ENCODE measurements at regions not wholly inside any gene's neighbourhood (a gene's known extent, or its start where the extent isn't known, plus 50 kb on each side); places are given as distances from the start of the nearest gene placed in this dataset.

DNA sequence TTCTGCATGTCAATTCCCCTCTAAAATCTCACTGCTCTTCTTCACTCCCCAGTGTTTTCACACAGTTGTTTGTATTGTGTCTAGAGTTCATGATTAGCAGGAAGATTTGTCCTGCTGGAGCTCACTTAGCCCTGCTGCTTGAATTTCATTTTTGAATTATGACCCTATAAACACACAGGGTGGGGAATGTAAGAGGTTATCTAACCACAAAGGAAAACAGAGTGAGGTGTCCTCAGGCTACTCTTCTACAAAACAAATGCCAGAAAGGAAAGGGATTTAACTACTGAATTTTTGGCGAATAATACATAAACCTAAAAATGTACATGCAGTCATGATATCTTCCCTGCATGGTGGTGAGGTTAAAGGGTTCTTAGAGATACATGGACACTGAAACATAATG lies 215.1 kb upstream of the CNTN4 start:
- Histone ChIP-seq H3K4me1 (ENCODE audit: control insufficient read depth, low read length) (no peaks in the 10 kb centered on the region), H3F3A (ENCODE audit: control insufficient read depth, insufficient read depth) (no peaks in the 10 kb centered on the region), H3K4me2 (ENCODE audit: low read length) (no peak overlapping the region), H4K20me1 (ENCODE audit: control insufficient read depth, insufficient read depth, low read depth, low read length) (no peaks in the 10 kb centered on the region), H3K4me3 (ENCODE audit: low read length) (no peak overlapping the region), H3K9me2 (replicated peaks; ENCODE audit: control insufficient read depth, low read length) (no peaks in the 10 kb centered on the region), H3K36me3 (ENCODE audit: control insufficient read depth, low read length) (no peaks in the 10 kb centered on the region), H3K79me2 (ENCODE audit: control insufficient read depth, low read length) (no peaks in the 10 kb centered on the region), H3K9me3 (ENCODE audit: control insufficient read depth, insufficient read depth, low read length) (no peaks in the 10 kb centered on the region), H3K27me3 (ENCODE audit: control insufficient read depth, low read length) (no peaks in the 10 kb centered on the region), H3K27ac (ENCODE audit: low read depth, low read length) (no peak overlapping the region)
- TF ChIP-seq, protein P1, sequence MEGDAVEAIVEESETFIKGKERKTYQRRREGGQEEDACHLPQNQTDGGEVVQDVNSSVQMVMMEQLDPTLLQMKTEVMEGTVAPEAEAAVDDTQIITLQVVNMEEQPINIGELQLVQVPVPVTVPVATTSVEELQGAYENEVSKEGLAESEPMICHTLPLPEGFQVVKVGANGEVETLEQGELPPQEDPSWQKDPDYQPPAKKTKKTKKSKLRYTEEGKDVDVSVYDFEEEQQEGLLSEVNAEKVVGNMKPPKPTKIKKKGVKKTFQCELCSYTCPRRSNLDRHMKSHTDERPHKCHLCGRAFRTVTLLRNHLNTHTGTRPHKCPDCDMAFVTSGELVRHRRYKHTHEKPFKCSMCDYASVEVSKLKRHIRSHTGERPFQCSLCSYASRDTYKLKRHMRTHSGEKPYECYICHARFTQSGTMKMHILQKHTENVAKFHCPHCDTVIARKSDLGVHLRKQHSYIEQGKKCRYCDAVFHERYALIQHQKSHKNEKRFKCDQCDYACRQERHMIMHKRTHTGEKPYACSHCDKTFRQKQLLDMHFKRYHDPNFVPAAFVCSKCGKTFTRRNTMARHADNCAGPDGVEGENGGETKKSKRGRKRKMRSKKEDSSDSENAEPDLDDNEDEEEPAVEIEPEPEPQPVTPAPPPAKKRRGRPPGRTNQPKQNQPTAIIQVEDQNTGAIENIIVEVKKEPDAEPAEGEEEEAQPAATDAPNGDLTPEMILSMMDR (IDR thresholded peaks at IDR 0.05; ENCODE audit: low read depth, low read length, poor library complexity, severe bottlenecking): no peak
- no peak for TF ChIP-seq EZH2phosphoT487 (IDR thresholded peaks at IDR 0.05; ENCODE audit: borderline replicate concordance, low read length)

DNA sequence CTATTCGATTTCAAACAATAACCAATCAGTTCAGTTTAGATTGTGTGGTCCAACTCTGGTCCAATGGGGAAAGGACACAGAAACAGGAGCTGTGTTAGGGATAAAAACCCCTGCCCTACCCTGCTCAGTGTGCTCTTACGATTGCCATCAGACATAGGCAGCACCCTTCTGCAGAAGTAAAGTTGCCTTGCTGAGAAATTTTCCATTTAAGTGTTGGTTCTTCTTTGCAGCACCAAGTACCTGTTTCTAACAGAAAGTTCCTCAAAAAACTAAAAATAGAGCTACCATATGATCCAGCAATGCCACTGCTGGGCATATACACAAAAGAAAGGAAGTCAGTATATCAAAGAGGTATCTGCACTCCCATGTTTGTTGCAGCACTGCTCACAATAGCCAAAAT lies 206.2 kb upstream of the CNTN4 start:
- H3K9me3 ChIP-seq (ENCODE audit: control insufficient read depth, insufficient read depth, low read length): peaks cover 5% of the 10 kb centered on the region; the same call in 1 of the 2 replicates
- H3K4me3 ChIP-seq (ENCODE audit: low read length): no peak overlapping the region
- TF ChIP-seq EZH2phosphoT487 (IDR thresholded peaks at IDR 0.05; ENCODE audit: borderline replicate concordance, low read length): no peak
- TF ChIP-seq, protein P1 (IDR thresholded peaks at IDR 0.05; ENCODE audit: low read depth, low read length, poor library complexity, severe bottlenecking): no peak
- no peaks in the 10 kb centered on the region for H3K4me1 ChIP-seq (ENCODE audit: control insufficient read depth, low read length)
- H3K36me3 ChIP-seq (ENCODE audit: control insufficient read depth, low read length): no peaks in the 10 kb centered on the region
- H4K20me1 ChIP-seq (ENCODE audit: control insufficient read depth, insufficient read depth, low read depth, low read length): no peaks in the 10 kb centered on the region
- H3K9me2 ChIP-seq (replicated peaks; ENCODE audit: control insufficient read depth, low read length): no peaks in the 10 kb centered on the region
- no peaks in the 10 kb centered on the region for H3K27me3 ChIP-seq (ENCODE audit: control insufficient read depth, low read length)
- H3K79me2 ChIP-seq (ENCODE audit: control insufficient read depth, low read length): no peaks in the 10 kb centered on the region
- no peak overlapping the region for H3K27ac ChIP-seq (ENCODE audit: low read depth, low read length)
- no peaks in the 10 kb centered on the region for H3F3A ChIP-seq (ENCODE audit: control insufficient read depth, insufficient read depth)
- H3K4me2 ChIP-seq (ENCODE audit: low read length): no peak overlapping the region

DNA sequence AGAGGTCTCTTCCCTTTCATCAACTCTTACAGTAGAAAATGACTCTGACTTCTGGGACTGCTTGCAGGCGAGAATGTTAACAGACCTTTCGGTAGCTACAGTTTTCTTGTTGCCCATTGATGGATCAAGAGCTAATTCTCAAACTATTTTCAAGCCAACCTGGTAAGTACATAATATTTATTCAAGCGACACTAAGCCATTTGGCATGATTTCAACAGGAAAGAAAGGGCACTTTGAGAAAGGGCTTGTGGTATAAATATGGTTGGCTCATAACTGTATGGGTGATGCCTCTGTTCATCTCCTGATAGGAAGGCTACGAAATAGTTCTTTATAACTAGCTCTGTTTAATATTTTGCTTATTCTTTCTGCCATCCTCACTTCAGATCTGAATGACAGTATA lies 196.2 kb upstream of the CNTN4 start:
- Histone ChIP-seq H3K27ac (ENCODE audit: low read depth, low read length) (no peak overlapping the region), H3K27me3 (ENCODE audit: control insufficient read depth, low read length) (no peaks in the 10 kb centered on the region), H3K4me3 (ENCODE audit: low read length) (no peak overlapping the region), H3K79me2 (ENCODE audit: control insufficient read depth, low read length) (no peaks in the 10 kb centered on the region), H3K9me3 (ENCODE audit: control insufficient read depth, insufficient read depth, low read length) (no peaks in the 10 kb centered on the region), H4K20me1 (ENCODE audit: control insufficient read depth, insufficient read depth, low read depth, low read length) (no peaks in the 10 kb centered on the region), H3K9me2 (replicated peaks; ENCODE audit: control insufficient read depth, low read length) (no peaks in the 10 kb centered on the region), H3F3A (ENCODE audit: control insufficient read depth, insufficient read depth) (no peaks in the 10 kb centered on the region), H3K4me2 (ENCODE audit: low read length) (no peak overlapping the region), H3K4me1 (ENCODE audit: control insufficient read depth, low read length) (no peaks in the 10 kb centered on the region), H3K36me3 (ENCODE audit: control insufficient read depth, low read length) (no peaks in the 10 kb centered on the region)
- TF ChIP-seq EZH2phosphoT487 (IDR thresholded peaks at IDR 0.05; ENCODE audit: borderline replicate concordance, low read length): no peak
- TF ChIP-seq, protein P1 (IDR thresholded peaks at IDR 0.05; ENCODE audit: low read depth, low read length, poor library complexity, severe bottlenecking): no peak

DNA sequence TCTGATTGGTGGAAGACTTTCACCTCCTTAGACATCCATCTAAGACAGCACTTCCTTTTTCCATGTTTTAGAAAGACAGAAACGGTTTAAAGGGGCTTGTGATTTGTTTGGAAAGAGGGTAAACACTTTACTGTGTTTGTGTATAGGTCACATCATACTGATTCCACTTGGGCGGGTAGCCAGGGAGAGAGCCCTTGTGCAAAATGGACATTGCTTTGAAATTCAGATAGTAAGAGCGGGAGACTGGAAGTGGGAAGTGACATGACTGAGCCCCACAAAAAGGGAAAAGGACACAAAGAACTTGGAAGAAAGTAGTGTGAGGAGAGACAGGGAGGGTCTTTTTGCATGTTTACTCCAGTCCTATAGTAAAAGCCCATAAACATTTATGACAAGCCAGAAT lies 195.6 kb upstream of the CNTN4 start:
- no peak overlapping the region for H3K4me2 ChIP-seq (ENCODE audit: low read length)
- no peaks in the 10 kb centered on the region for H3K79me2 ChIP-seq (ENCODE audit: control insufficient read depth, low read length)
- no peak overlapping the region for H3K27ac ChIP-seq (ENCODE audit: low read depth, low read length)
- H3K36me3 ChIP-seq (ENCODE audit: control insufficient read depth, low read length): no peaks in the 10 kb centered on the region
- H3K9me2 ChIP-seq (replicated peaks; ENCODE audit: control insufficient read depth, low read length): no peaks in the 10 kb centered on the region
- H3F3A ChIP-seq (ENCODE audit: control insufficient read depth, insufficient read depth): no peaks in the 10 kb centered on the region
- no peaks in the 10 kb centered on the region for H3K4me1 ChIP-seq (ENCODE audit: control insufficient read depth, low read length)
- no peak for TF ChIP-seq EZH2phosphoT487 (IDR thresholded peaks at IDR 0.05; ENCODE audit: borderline replicate concordance, low read length)
- TF ChIP-seq, protein P1 (IDR thresholded peaks at IDR 0.05; ENCODE audit: low read depth, low read length, poor library complexity, severe bottlenecking): no peak
- H3K9me3 ChIP-seq (ENCODE audit: control insufficient read depth, insufficient read depth, low read length): no peaks in the 10 kb centered on the region
- no peaks in the 10 kb centered on the region for H4K20me1 ChIP-seq (ENCODE audit: control insufficient read depth, insufficient read depth, low read depth, low read length)
- no peaks in the 10 kb centered on the region for H3K27me3 ChIP-seq (ENCODE audit: control insufficient read depth, low read length)
- H3K4me3 ChIP-seq (ENCODE audit: low read length): no peak overlapping the region
